Activated CD4-positive, alpha-beta memory T cell treated with anti-CD3 and anti-CD28 coated beads for 36 hours (primary cell): ENCODE measurements at regions not wholly inside any gene's neighbourhood (a gene's known extent, or its start where the extent isn't known, plus 50 kb on each side); places are given as distances from the start of the nearest gene placed in this dataset.
"Not testable (repeated sequence)": the region's sequence is repeated elsewhere in the genome, so short reads cannot be mapped to it uniquely, and the experiment has no call there.

Experiments
- CTCF ChIA-PET: fragments of 350-600 bp; sonication (Branson Sonifier 250); formaldehyde crosslinking; loops from one replicate; lab custom pipeline; 2021; ENCODE audit warnings: antibody characterized with exemption, inconsistent platforms; lab: Charles Lee
- POLR2A ChIA-PET: fragments of 350-600 bp; sonication (Branson Sonifier 250); formaldehyde crosslinking; loops from one replicate; lab custom pipeline; 2021; ENCODE audit warnings: antibody characterized with exemption; lab: Charles Lee
- DNase-seq: peaks from one replicate; pipeline ENCODE4 v3.0.0-alpha.2; 2020
- H3K27ac Mint-ChIP-seq: one replicate; pipeline ENCODE4 v1.8.0; 2021; ENCODE audit warnings: mixed read lengths
- H3K27me3 Mint-ChIP-seq: one replicate; pipeline ENCODE4 v1.8.0; 2021; ENCODE audit warnings: mixed read lengths
- H3K36me3 Mint-ChIP-seq: one replicate; pipeline ENCODE4 v1.8.0; 2021; ENCODE audit warnings: mixed read lengths
- H3K4me1 Mint-ChIP-seq: one replicate; pipeline ENCODE4 v1.8.0; 2021; ENCODE audit warnings: low read depth, mixed read lengths
- H3K4me3 Mint-ChIP-seq: one replicate; pipeline ENCODE4 v1.8.0; 2021; ENCODE audit warnings: mild to moderate bottlenecking, mixed read lengths
- H3K9me3 Mint-ChIP-seq: one replicate; pipeline ENCODE4 v1.8.0; 2021; ENCODE audit warnings: mixed read lengths
- intact Hi-C: fragments of 100-400 bp; cut with micrococcal nuclease; formaldehyde crosslinking; loops from one replicate; pipeline ENCODE4 v1.15.1; 2023

- Mint-ChIP-seq H3K27me3 (no peaks in the 10 kb centered on the region), H3K36me3 (no peaks in the 10 kb centered on the region), H3K27ac (no peak overlapping the region), H3K4me1 (no peaks in the 10 kb centered on the region), H3K9me3 (no peaks in the 10 kb centered on the region), H3K4me3 (no peak overlapping the region)
- ChIA-PET POLR2A (no interaction called here), CTCF (interaction anchor here (1.8 kb wide), 1 partner anchor 13 kb away, joined by 8 read pairs; no protein-coding TSS in a partner anchor)
- intact Hi-C loops: no loop called here
- DNase-seq: no peak
Observed at GRCh38 chr3:150232992-150233451, 175.1 kb upstream of the TSC22D2 start.

GRCh38 chr3:150230037-150230436 lies 178.1 kb upstream of the TSC22D2 start:
- no peaks in the 10 kb centered on the region for H3K36me3 Mint-ChIP-seq
- H3K27me3 Mint-ChIP-seq: peaks cover 11% of the 10 kb centered on the region
- POLR2A ChIA-PET: no interaction called here
- H3K4me1 Mint-ChIP-seq: no peaks in the 10 kb centered on the region
- CTCF ChIA-PET: interaction anchor here (0.7 to 2.0 kb wide), 5 partner anchors 10 to 265 kb away, joined by 3 to 8 read pairs (median 6); no protein-coding TSS in a partner anchor
- no peaks in the 10 kb centered on the region for H3K9me3 Mint-ChIP-seq
- H3K27ac Mint-ChIP-seq: no peak overlapping the region
- no peak overlapping the region for H3K4me3 Mint-ChIP-seq
- intact Hi-C loops: no loop called here
- no peak for DNase-seq

GRCh38 chr3:150228626-150229025 lies 179.5 kb upstream of the TSC22D2 start:
- intact Hi-C loops: not testable (repeated sequence)

GRCh38 chr3:150227839-150228238 lies 180.3 kb upstream of the TSC22D2 start:
- CTCF ChIA-PET: interaction anchor here (0.6 to 1.1 kb wide), 4 partner anchors 14 to 408 kb away, joined by 3 to 9 read pairs (median 4); no protein-coding TSS in a partner anchor
- POLR2A ChIA-PET: no interaction called here

More at GRCh38 chr3:150228626-150229025, 179.5 kb upstream of the TSC22D2 start:
- CTCF ChIA-PET, H3K27ac Mint-ChIP-seq, DNase-seq, H3K36me3 Mint-ChIP-seq, H3K4me1 Mint-ChIP-seq, H3K4me3 Mint-ChIP-seq, POLR2A ChIA-PET, H3K9me3 Mint-ChIP-seq: not testable (repeated sequence)
- peaks cover 20% of the 10 kb centered on the region for H3K27me3 Mint-ChIP-seq

GRCh38 chr3:150225986-150226385 lies 182.1 kb upstream of the TSC22D2 start:
- Mint-ChIP-seq H3K27ac (no peak overlapping the region), H3K4me3 (no peak overlapping the region), H3K9me3 (no peaks in the 10 kb centered on the region), H3K27me3 (peaks cover 36% of the 10 kb centered on the region), H3K4me1 (peaks cover 2% of the 10 kb centered on the region), H3K36me3 (no peaks in the 10 kb centered on the region)
- ChIA-PET POLR2A (no interaction called here), CTCF (interaction anchor here (0.7 to 1.2 kb wide), 5 partner anchors 11 to 295 kb away, joined by 3 to 4 read pairs (median 3); no protein-coding TSS in a partner anchor)
- DNase-seq: no peak
- intact Hi-C loops: no loop called here

More at GRCh38 chr3:150227839-150228238, 180.3 kb upstream of the TSC22D2 start:
- H3K4me3 Mint-ChIP-seq: no peak overlapping the region
- H3K9me3 Mint-ChIP-seq: no peaks in the 10 kb centered on the region
- DNase-seq: peak; percentile 49
- H3K27ac Mint-ChIP-seq: no peak overlapping the region
- no peaks in the 10 kb centered on the region for H3K36me3 Mint-ChIP-seq
- H3K4me1 Mint-ChIP-seq: no peaks in the 10 kb centered on the region
- H3K27me3 Mint-ChIP-seq: peaks cover 24% of the 10 kb centered on the region
- intact Hi-C loops: loop anchor here (1.0 kb wide), 1 partner anchor 267 kb away; no protein-coding TSS in a partner anchor

GRCh38 chr3:150223558-150223957 lies 184.5 kb upstream of the TSC22D2 start:
- H3K27me3 Mint-ChIP-seq: peaks cover 42% of the 10 kb centered on the region
- no peaks in the 10 kb centered on the region for H3K9me3 Mint-ChIP-seq
- no peaks in the 10 kb centered on the region for H3K36me3 Mint-ChIP-seq
- H3K4me1 Mint-ChIP-seq: peaks cover 2% of the 10 kb centered on the region
- no peak overlapping the region for H3K27ac Mint-ChIP-seq
- ChIA-PET POLR2A (no interaction called here), CTCF (interaction anchor here (1.7 to 2.3 kb wide), 2 partner anchors 257 to 286 kb away, joined by 7 to 9 read pairs; no protein-coding TSS in a partner anchor)
- intact Hi-C loops: no loop called here
- no peak overlapping the region for H3K4me3 Mint-ChIP-seq
- DNase-seq: no peak

GRCh38 chr3:150222691-150223489 lies 185.2 kb upstream of the TSC22D2 start:
- Mint-ChIP-seq H3K4me1 (peaks cover 2% of the 10 kb centered on the region), H3K27me3 (peaks cover 45% of the 10 kb centered on the region), H3K9me3 (no peaks in the 10 kb centered on the region), H3K27ac (no peak overlapping the region), H3K36me3 (no peaks in the 10 kb centered on the region), H3K4me3 (no peak overlapping the region)
- ChIA-PET POLR2A (no interaction called here), CTCF (interaction anchor here (0.7 to 2.3 kb wide), 3 partner anchors 39 to 285 kb away, joined by 3 to 9 read pairs (median 7); no protein-coding TSS in a partner anchor)
- DNase-seq: no peak
- intact Hi-C loops: no loop called here

- intact Hi-C loops: loop anchor here (1.0 kb wide), 1 partner anchor 255 kb away; no protein-coding TSS in a partner anchor
- ChIA-PET CTCF (interaction anchor here (0.7 to 2.3 kb wide), 2 partner anchors 38 to 284 kb away, joined by 3 to 7 read pairs; no protein-coding TSS in a partner anchor), POLR2A (no interaction called here)
- H3K36me3 Mint-ChIP-seq: no peaks in the 10 kb centered on the region
- H3K4me1 Mint-ChIP-seq: peaks cover 2% of the 10 kb centered on the region
- H3K27me3 Mint-ChIP-seq: peaks cover 45% of the 10 kb centered on the region
- no peak for DNase-seq
- H3K27ac Mint-ChIP-seq: no peak overlapping the region
- H3K9me3 Mint-ChIP-seq: no peaks in the 10 kb centered on the region
- no peak overlapping the region for H3K4me3 Mint-ChIP-seq
Observed at GRCh38 chr3:150221904-150222523, 186.1 kb upstream of the TSC22D2 start.

GRCh38 chr3:150220799-150221198 lies 187.3 kb upstream of the TSC22D2 start:
- Mint-ChIP-seq H3K27me3 (peaks cover 41% of the 10 kb centered on the region), H3K27ac (no peak overlapping the region), H3K36me3 (no peaks in the 10 kb centered on the region), H3K4me3 (no peak overlapping the region), H3K4me1 (peaks cover 2% of the 10 kb centered on the region), H3K9me3 (no peaks in the 10 kb centered on the region)
- DNase-seq: no peak
- ChIA-PET CTCF (interaction anchor here (0.9 to 2.3 kb wide), 15 partner anchors 9 to 413 kb away, joined by 3 to 32 read pairs (median 5); no protein-coding TSS in a partner anchor), POLR2A (no interaction called here)
- intact Hi-C loops: loop anchor here (1.0 kb wide), 1 partner anchor 253 kb away; no protein-coding TSS in a partner anchor

GRCh38 chr3:150220041-150220440 lies 188.1 kb upstream of the TSC22D2 start:
- intact Hi-C loops: no loop called here
- Mint-ChIP-seq H3K4me3 (no peak overlapping the region), H3K27me3 (peaks cover 42% of the 10 kb centered on the region), H3K4me1 (peaks cover 2% of the 10 kb centered on the region), H3K27ac (no peak overlapping the region), H3K36me3 (no peaks in the 10 kb centered on the region), H3K9me3 (no peaks in the 10 kb centered on the region)
- DNase-seq: no peak
- ChIA-PET POLR2A (no interaction called here), CTCF (interaction anchor here (0.7 to 2.3 kb wide), 17 partner anchors 9 to 412 kb away, joined by 3 to 32 read pairs (median 4); no protein-coding TSS in a partner anchor)

- Mint-ChIP-seq H3K4me3 (no peak overlapping the region), H3K9me3 (no peaks in the 10 kb centered on the region), H3K27me3 (peaks cover 37% of the 10 kb centered on the region), H3K27ac (no peak overlapping the region), H3K36me3 (no peaks in the 10 kb centered on the region), H3K4me1 (peaks cover 2% of the 10 kb centered on the region)
- POLR2A ChIA-PET: no interaction called here
- intact Hi-C loops: no loop called here
- DNase-seq: no peak
- CTCF ChIA-PET: interaction anchor here (0.9 to 3.5 kb wide), 8 partner anchors 11 to 283 kb away, joined by 3 to 13 read pairs (median 5); no protein-coding TSS in a partner anchor
Observed at GRCh38 chr3:150218841-150219240, 189.3 kb upstream of the TSC22D2 start.
